H1 (cell line): ENCODE measurements at regions not wholly inside any gene's neighbourhood (a gene's known extent, or its start where the extent isn't known, plus 50 kb on each side); places are given as distances from the start of the nearest gene placed in this dataset.

Source experiments
- CTCF ChIA-PET: fragments of 300-600 bp; sonication (Branson Sonifier 250); formaldehyde crosslinking; loops from one replicate; lab custom pipeline; 2021; ENCODE audit not compliant: partially characterized antibody; lab: Charles Lee
- POLR2A ChIA-PET: fragments of 300-600 bp; sonication (Branson Sonifier 250); formaldehyde crosslinking; loops from one replicate; lab custom pipeline; 2021; ENCODE audit warnings: inconsistent platforms; ENCODE audit not compliant: partially characterized antibody; lab: Charles Lee
- DNase-seq, 2 experiments: peaks; one replicate each; pipeline versions ENCODE4 v3.0.0 to v3.0.0-alpha.2; 2010 to 2022; ENCODE audit warnings: low spot score in 2 of 2, low read depth in 1 of 2, mixed read lengths in 1 of 2
- FAIRE-seq: peaks from 2 replicates; lab custom pipeline; 2011; peaks lifted over from hg19 to GRCh38; lab: Jason Lieb, UNC
- H2AFZ ChIP-seq: 2 replicates; pipeline ENCODE4 v1.8.1; 2012; ENCODE audit warnings: low read length, inconsistent platforms
- H2AK5ac ChIP-seq: 2 replicates; pipeline ENCODE4 v1.6.1; 2013; ENCODE audit warnings: low read depth, low read length
- H2BK120ac ChIP-seq: replicated peaks from 2 replicates; pipeline ENCODE3; 2013; ENCODE audit warnings: low read depth, low read length, inconsistent platforms
- H2BK12ac ChIP-seq: 2 replicates; pipeline ENCODE4 v1.6.1; 2013; ENCODE audit warnings: low read depth, low read length
- H2BK15ac ChIP-seq: 2 replicates; pipeline ENCODE4 v1.6.1; 2013; ENCODE audit warnings: low read length
- H2BK20ac ChIP-seq: 2 replicates; pipeline ENCODE4 v1.6.1; 2013; ENCODE audit warnings: low read length
- H2BK5ac ChIP-seq: 2 replicates; pipeline ENCODE4 v1.6.1; 2013; ENCODE audit warnings: low read depth, low read length
- H3K14ac ChIP-seq: 2 replicates; pipeline ENCODE4 v1.6.1; 2013; ENCODE audit warnings: inconsistent platforms; ENCODE audit not compliant: insufficient read length
- H3K18ac ChIP-seq: 2 replicates; pipeline ENCODE4 v1.6.1; 2013; ENCODE audit warnings: low read length; ENCODE audit errors: extremely low read depth
- H3K23ac ChIP-seq: 2 replicates; pipeline ENCODE4 v1.6.1; 2013; ENCODE audit warnings: inconsistent platforms; ENCODE audit not compliant: insufficient read length
- H3K23me2 ChIP-seq: 2 replicates; pipeline ENCODE4 v1.6.1; 2013; ENCODE audit warnings: low read depth, low read length
- H3K27ac ChIP-seq: 2 replicates; pipeline ENCODE4 v1.6.1; 2011; ENCODE audit warnings: low read depth, low read length, inconsistent platforms
- H3K27me3 ChIP-seq, 4 experiments: replicated peaks in 1 of 4; 1 replicate in 1 of 4; 2 replicates in 3 of 4; pipeline versions ENCODE4 v1.6.1 to v1.8.1; 2011 to 2013; ENCODE audit warnings: low read length in 3 of 4, mild to moderate bottlenecking in 3 of 4, inconsistent platforms in 2 of 4, mixed read lengths in 2 of 4, moderate library complexity in 1 of 4; ENCODE audit not compliant: control insufficient read depth in 3 of 4, insufficient read depth in 3 of 4; ENCODE audit errors: extremely low read depth in 1 of 4
- H3K36me3 ChIP-seq, 4 experiments: 2 replicates each; pipeline versions ENCODE4 v1.6.1 to v1.8.1; 2011 to 2013; ENCODE audit warnings: mild to moderate bottlenecking in 4 of 4, low read length in 3 of 4, moderate library complexity in 2 of 4, control low read depth in 1 of 4, inconsistent platforms in 1 of 4; ENCODE audit not compliant: insufficient read depth in 4 of 4, control insufficient read depth in 2 of 4
- H3K4ac ChIP-seq: replicated peaks from 2 replicates; pipeline ENCODE3; 2013; ENCODE audit warnings: low read length, low read depth, mixed read lengths, inconsistent platforms; ENCODE audit not compliant: insufficient read length
- H3K4me1 ChIP-seq, 4 experiments: replicated peaks in 1 of 4; 1 replicate in 1 of 4; 2 replicates in 3 of 4; pipeline versions ENCODE4 v1.6.1 to v1.8.1; 2011 to 2013; ENCODE audit warnings: low read length in 3 of 4, inconsistent platforms in 2 of 4, mixed read lengths in 1 of 4; ENCODE audit not compliant: insufficient read depth in 4 of 4, control insufficient read depth in 3 of 4
- H3K4me2 ChIP-seq, 2 experiments: 2 replicates each; pipeline versions ENCODE4 v1.6.1 to v1.8.1; 2011 to 2013; ENCODE audit warnings: low read depth in 2 of 2, low read length in 2 of 2, control low read depth in 1 of 2, inconsistent platforms in 1 of 2, mild to moderate bottlenecking in 1 of 2; ENCODE audit not compliant: insufficient read depth in 1 of 2
- H3K4me3 ChIP-seq, 4 experiments: fragments of 200-600, 300-600 bp in 1 of 4; sonication (generic), shearing (Covaris generic), sonication (Bioruptor Twin) in 1 of 4; 2 replicates each; pipeline versions ENCODE4 v1.5.1 to v1.8.1; 2011 to 2016; ENCODE audit warnings: low read length in 4 of 4, low read depth in 3 of 4, control low read depth in 2 of 4, inconsistent platforms in 2 of 4, mild to moderate bottlenecking in 2 of 4, mixed read lengths in 1 of 4, moderate library complexity in 1 of 4; ENCODE audit not compliant: insufficient read depth in 2 of 4; ENCODE audit errors: extremely low read depth in 1 of 4
- H3K56ac ChIP-seq: replicated peaks from 2 replicates; pipeline ENCODE3; 2013; ENCODE audit warnings: low read depth, mild to moderate bottlenecking, mixed read lengths, low read length, inconsistent platforms; ENCODE audit not compliant: insufficient read length
- H3K79me1 ChIP-seq: 2 replicates; pipeline ENCODE4 v1.6.1; 2013; ENCODE audit warnings: low read depth, low read length, control low read depth
- H3K79me2 ChIP-seq, 2 experiments: 2 replicates each; pipeline versions ENCODE4 v1.6.1 to v1.8.1; 2012 to 2013; ENCODE audit warnings: low read length in 2 of 2, mild to moderate bottlenecking in 2 of 2, inconsistent platforms in 1 of 2; ENCODE audit not compliant: insufficient read depth in 2 of 2, control insufficient read depth in 1 of 2
- H3K9ac ChIP-seq, 4 experiments: replicated peaks in 1 of 4; 1 replicate in 1 of 4; 2 replicates in 3 of 4; pipeline versions ENCODE4 v1.6.1 to v1.8.1; 2011 to 2013; ENCODE audit warnings: low read depth in 3 of 4, low read length in 3 of 4, control low read depth in 2 of 4, mild to moderate bottlenecking in 2 of 4, moderate library complexity in 2 of 4, inconsistent platforms in 1 of 4; ENCODE audit errors: extremely low read depth in 1 of 4
- H3K9me3 ChIP-seq, 2 experiments: 2 replicates each; pipeline versions ENCODE4 v1.6.1 to v1.8.1; 2012 to 2013; ENCODE audit warnings: mild to moderate bottlenecking in 2 of 2, moderate library complexity in 2 of 2, control low read depth in 1 of 2, inconsistent platforms in 1 of 2, low read depth in 1 of 2, low read length in 1 of 2, mixed read lengths in 1 of 2; ENCODE audit not compliant: insufficient read depth in 2 of 2
- H4K20me1 ChIP-seq, 2 experiments: replicated peaks in 1 of 2; 2 replicates each; pipeline versions ENCODE3 to v1.8.1; 2011 to 2013; ENCODE audit warnings: inconsistent platforms in 2 of 2, low read length in 2 of 2, mild to moderate bottlenecking in 1 of 2; ENCODE audit not compliant: insufficient read depth in 2 of 2, control insufficient read depth in 1 of 2
- H4K5ac ChIP-seq: 2 replicates; pipeline ENCODE4 v1.6.1; 2013; ENCODE audit warnings: low read length, low read depth, mixed read lengths, inconsistent platforms; ENCODE audit not compliant: insufficient read length
- H4K8ac ChIP-seq: 2 replicates; pipeline ENCODE4 v1.8.0; 2013; ENCODE audit warnings: mild to moderate bottlenecking, moderate library complexity, low read length, inconsistent platforms; ENCODE audit not compliant: insufficient read depth; ENCODE audit errors: extremely low read depth
- H4K91ac ChIP-seq: replicated peaks from 2 replicates; pipeline ENCODE3; 2013; ENCODE audit warnings: low read length, mixed read lengths, inconsistent platforms; ENCODE audit not compliant: insufficient read length
- ASH2L ChIP-seq: fragments of 200-600, 300-600 bp; sonication (generic); IDR thresholded peaks from one replicate; pipeline ENCODE4 v1.7.1; 2017; ENCODE audit warnings: low read length
- BCL11A ChIP-seq, 2 experiments: IDR thresholded peaks; one replicate each; pipeline ENCODE4 v1.6.1; 2011; ENCODE audit warnings: low read depth in 2 of 2, low read length in 2 of 2, mild to moderate bottlenecking in 2 of 2
- CEBPB ChIP-seq: IDR thresholded peaks from 2 replicates; pipeline ENCODE4 v1.6.1; 2012; ENCODE audit warnings: low read depth, low read length
- CHD1 ChIP-seq: IDR thresholded peaks from 2 replicates; pipeline ENCODE4 v1.6.1; 2012; ENCODE audit warnings: low read depth, low read length, improper control_type of control experiment
- CREB1 ChIP-seq: IDR thresholded peaks from 2 replicates; pipeline ENCODE4 v1.6.1; 2012; ENCODE audit warnings: inconsistent platforms
- EP300 ChIP-seq, 2 experiments: IDR thresholded peaks; 1 replicate in 1 of 2; 2 replicates in 1 of 2; pipeline ENCODE4 v1.6.1; 2011 to 2012; ENCODE audit warnings: low read depth in 2 of 2, low read length in 2 of 2, mild to moderate bottlenecking in 2 of 2, borderline replicate concordance in 1 of 2, inconsistent platforms in 1 of 2, moderate library complexity in 1 of 2
- NRF1 ChIP-seq: IDR thresholded peaks from 2 replicates; pipeline ENCODE4 v1.6.1; 2011; ENCODE audit warnings: mild to moderate bottlenecking, low read depth, low read length, improper control_type of control experiment
- RNF2 ChIP-seq: fragments of 200-900, 300-1000 bp; sonication (generic); IDR thresholded peaks from 2 replicates; pipeline ENCODE4 v1.7.1; 2016; ENCODE audit warnings: borderline replicate concordance, low read depth, mild to moderate bottlenecking, antibody characterized with exemption, low read length; ENCODE audit not compliant: poor library complexity, severe bottlenecking; ENCODE audit errors: missing control alignments
- SP1 ChIP-seq: IDR thresholded peaks from 2 replicates; pipeline ENCODE4 v1.6.1; 2011; ENCODE audit warnings: low read depth, low read length
- SP4 ChIP-seq: IDR thresholded peaks from 2 replicates; pipeline ENCODE4 v1.6.1; 2012; ENCODE audit warnings: low read length, inconsistent platforms
- TAF1 ChIP-seq: IDR thresholded peaks from 2 replicates; pipeline ENCODE4 v1.6.1; 2011; ENCODE audit warnings: mild to moderate bottlenecking, low read depth, low read length
- TCF12 ChIP-seq: IDR thresholded peaks from 2 replicates; pipeline ENCODE4 v1.6.1; 2011; ENCODE audit warnings: low read depth, mild to moderate bottlenecking, low read length
- WGBS, 2 experiments: shearing (Covaris generic) in 1 of 2; methylation state at CpG; one replicate each; pipeline versions ENCODE4 v1.1.6 to v1.1.7; 2013 to 2015; ENCODE audit warnings: low lambda C conversion rate in 2 of 2, mixed read lengths in 2 of 2, inconsistent platforms in 1 of 2, low coverage in 1 of 2, missing lambda C conversion rate in 1 of 2; ENCODE audit not compliant: insufficient replicate concordance in 2 of 2, insufficient coverage in 1 of 2, insufficient read length in 1 of 2; ENCODE audit errors: extremely low coverage in 1 of 2, missing lambda C conversion rate in 1 of 2; 5-methylcytosine and 5-hydroxymethylcytosine counted together
- TF ChIP-seq, protein P1 (sequence below): IDR thresholded peaks from 2 replicates; pipeline ENCODE4 v1.6.1; 2012; ENCODE audit warnings: inconsistent platforms
- TF ChIP-seq, protein P2 (sequence below): IDR thresholded peaks from 2 replicates; pipeline ENCODE4 v1.6.1; 2012; ENCODE audit warnings: low read length, inconsistent platforms

DNA sequence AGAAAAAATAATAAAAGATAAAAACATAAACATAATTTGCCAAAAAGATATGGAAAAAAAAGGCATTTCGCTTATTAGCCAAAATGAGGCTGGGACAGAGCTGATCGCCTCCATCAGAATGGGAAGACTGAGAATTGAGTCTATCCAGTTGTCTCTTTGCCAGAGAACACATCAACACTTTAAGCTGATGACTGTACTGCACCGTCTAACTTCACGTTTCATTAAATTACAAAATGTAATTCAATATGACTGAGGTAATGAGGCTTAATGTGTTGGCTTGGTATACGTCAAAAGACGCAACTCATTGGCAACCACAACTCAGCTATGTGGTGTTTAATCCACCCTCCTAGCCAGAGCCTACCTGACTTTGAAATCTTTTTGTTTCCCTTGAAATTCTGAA, 462.7 kb upstream of the CD180 start:
- H4K5ac ChIP-seq = no peak overlapping the region
- no peak overlapping the region for H3K56ac ChIP-seq
- ChIA-PET POLR2A (no interaction called here), CTCF (interaction anchor here (0.6 kb wide), 1 partner anchor 453 kb away, joined by 4 read pairs; no protein-coding TSS in a partner anchor)
- no peak overlapping the region for H3K4me2 ChIP-seq
- no peak overlapping the region for H2BK120ac ChIP-seq
- H4K20me1 ChIP-seq = no peaks in the 10 kb centered on the region
- H2BK5ac ChIP-seq = no peak overlapping the region
- no peaks in the 10 kb centered on the region for H3K79me2 ChIP-seq
- H2BK15ac ChIP-seq = no peak overlapping the region
- no peaks in the 10 kb centered on the region for H3K36me3 ChIP-seq
- H3K4ac ChIP-seq = no peak overlapping the region
- H3K4me3 ChIP-seq = no peak overlapping the region
- FAIRE-seq = no peak
- H3K9me3 ChIP-seq = no peaks in the 10 kb centered on the region
- no peak overlapping the region for H3K23ac ChIP-seq
- no peak overlapping the region for H2BK20ac ChIP-seq
- H3K4me1 ChIP-seq = no peaks in the 10 kb centered on the region
- H3K9ac ChIP-seq = no peak overlapping the region
- H3K27ac ChIP-seq = no peak overlapping the region
- no peak overlapping the region for H4K8ac ChIP-seq
- no peak overlapping the region for H2AK5ac ChIP-seq
- no peak for DNase-seq
- no peaks in the 10 kb centered on the region for H3K23me2 ChIP-seq
- H3K27me3 ChIP-seq = no peaks in the 10 kb centered on the region
- WGBS, 2 experiments = 88% methylated on average over 6 of the region's 6 CpGs; no CpG with 5 or more reads in 1 of the 2 experiments
- TF ChIP-seq CHD1 (no peak), EP300 (IDR thresholded peaks at IDR 0.05; ENCODE audit: borderline replicate concordance in 1 of 2, low read depth in 2 of 2, low read length in 2 of 2) (no peak), SP4 (no peak), CEBPB (no peak), ASH2L (no peak), TCF12 (no peak), TAF1 (no peak), SP1 (no peak), RNF2 (no peak), NRF1 (no peak), BCL11A (IDR thresholded peaks at IDR 0.05; ENCODE audit: low read depth in 2 of 2, low read length in 2 of 2) (no peak), CREB1 (no peak)
- TF ChIP-seq, protein P1, sequence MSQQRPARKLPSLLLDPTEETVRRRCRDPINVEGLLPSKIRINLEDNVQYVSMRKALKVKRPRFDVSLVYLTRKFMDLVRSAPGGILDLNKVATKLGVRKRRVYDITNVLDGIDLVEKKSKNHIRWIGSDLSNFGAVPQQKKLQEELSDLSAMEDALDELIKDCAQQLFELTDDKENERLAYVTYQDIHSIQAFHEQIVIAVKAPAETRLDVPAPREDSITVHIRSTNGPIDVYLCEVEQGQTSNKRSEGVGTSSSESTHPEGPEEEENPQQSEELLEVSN = no peak
- TF ChIP-seq, protein P2, sequence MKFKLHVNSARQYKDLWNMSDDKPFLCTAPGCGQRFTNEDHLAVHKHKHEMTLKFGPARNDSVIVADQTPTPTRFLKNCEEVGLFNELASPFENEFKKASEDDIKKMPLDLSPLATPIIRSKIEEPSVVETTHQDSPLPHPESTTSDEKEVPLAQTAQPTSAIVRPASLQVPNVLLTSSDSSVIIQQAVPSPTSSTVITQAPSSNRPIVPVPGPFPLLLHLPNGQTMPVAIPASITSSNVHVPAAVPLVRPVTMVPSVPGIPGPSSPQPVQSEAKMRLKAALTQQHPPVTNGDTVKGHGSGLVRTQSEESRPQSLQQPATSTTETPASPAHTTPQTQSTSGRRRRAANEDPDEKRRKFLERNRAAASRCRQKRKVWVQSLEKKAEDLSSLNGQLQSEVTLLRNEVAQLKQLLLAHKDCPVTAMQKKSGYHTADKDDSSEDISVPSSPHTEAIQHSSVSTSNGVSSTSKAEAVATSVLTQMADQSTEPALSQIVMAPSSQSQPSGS = no peak
- TF ChIP-seq, all 59 proteins: peak for 0
- H2AFZ ChIP-seq = no peak overlapping the region
- H3K79me1 ChIP-seq = no peaks in the 10 kb centered on the region
- no peak overlapping the region for H3K14ac ChIP-seq
- no peak overlapping the region for H2BK12ac ChIP-seq
- H4K91ac ChIP-seq = no peak overlapping the region
- H3K18ac ChIP-seq = no peak overlapping the region
